Kidney (tissue), 13 donors: ENCODE measurements at regions not wholly inside any gene's neighbourhood (a gene's known extent, or its start where the extent isn't known, plus 50 kb on each side); places are given as distances from the start of the nearest gene placed in this dataset.

Experiments
- DNase-seq, 5 donors: peaks; one replicate each; pipeline ENCODE4 v3.0.0-alpha.2; 2013 to 2020
- FAIRE-seq: peaks from 2 replicates; lab custom pipeline; 2012; peaks lifted over from hg19 to GRCh38; lab: Jason Lieb, UNC
- H3K27ac ChIP-seq, 2 donors: one replicate each; pipeline ENCODE4 v1.7.0; 2013; ENCODE audit warnings: low read depth in 2 of 2, low read length in 2 of 2, inconsistent platforms in 1 of 2
- H3K27me3 ChIP-seq: one replicate; pipeline ENCODE4 v1.7.1; 2013; ENCODE audit warnings: low read length, inconsistent platforms; ENCODE audit not compliant: control insufficient read depth, insufficient read depth
- H3K36me3 ChIP-seq, 3 donors: one replicate each; pipeline versions ENCODE4 v1.7.0 to v1.7.1; 2013; ENCODE audit warnings: low read length in 3 of 3, control low read depth in 1 of 3, inconsistent platforms in 1 of 3; ENCODE audit not compliant: insufficient read depth in 3 of 3, control insufficient read depth in 2 of 3
- H3K4me1 ChIP-seq, 3 donors: one replicate each; pipeline versions ENCODE4 v1.7.0 to v1.7.1; 2013; ENCODE audit warnings: low read length in 3 of 3, inconsistent platforms in 1 of 3, low read depth in 1 of 3; ENCODE audit not compliant: control insufficient read depth in 2 of 3, insufficient read depth in 2 of 3
- H3K4me3 ChIP-seq, 3 donors: one replicate each; pipeline versions ENCODE4 v1.7.0 to v1.8.1; 2013; ENCODE audit warnings: low read length in 3 of 3, control low read depth in 1 of 3, inconsistent platforms in 1 of 3
- H3K9ac ChIP-seq, 3 donors: one replicate each; pipeline versions ENCODE4 v1.7.0 to v1.7.1; 2013; ENCODE audit warnings: low read length in 3 of 3, control low read depth in 1 of 3, inconsistent platforms in 1 of 3
- H3K9me3 ChIP-seq, 3 donors: one replicate each; pipeline versions ENCODE4 v1.7.0 to v1.7.1; 2013; ENCODE audit warnings: low read length in 3 of 3, control low read depth in 1 of 3, inconsistent platforms in 1 of 3; ENCODE audit not compliant: control insufficient read depth in 2 of 3, insufficient read depth in 1 of 3
- intact Hi-C: fragments of 100-400 bp; cut with DNase I; formaldehyde crosslinking; loops from one replicate; pipeline ENCODE4 v1.11.1; 2022
- TF ChIP-seq, protein P1 (sequence below): IDR thresholded peaks from 3 replicates; pipeline ENCODE4 v1.5.1; 2012; ENCODE audit warnings: mild to moderate bottlenecking, moderate library complexity, borderline replicate concordance; ENCODE audit not compliant: insufficient read depth; ENCODE audit errors: extremely low read depth
- donor health status: control.
- donor health status: control.
- donor health status: control.
- donor health status: control.
- donor health status: control.
- donor health status: DM: yes; HTN: yes; CAD: no.
- donor health status: Normal renal cell carcinoma (clear cell type).

GRCh38 chr1:203424861-203425662 lies 50.5 kb upstream of the PRELP start:
- TF ChIP-seq, protein P1, sequence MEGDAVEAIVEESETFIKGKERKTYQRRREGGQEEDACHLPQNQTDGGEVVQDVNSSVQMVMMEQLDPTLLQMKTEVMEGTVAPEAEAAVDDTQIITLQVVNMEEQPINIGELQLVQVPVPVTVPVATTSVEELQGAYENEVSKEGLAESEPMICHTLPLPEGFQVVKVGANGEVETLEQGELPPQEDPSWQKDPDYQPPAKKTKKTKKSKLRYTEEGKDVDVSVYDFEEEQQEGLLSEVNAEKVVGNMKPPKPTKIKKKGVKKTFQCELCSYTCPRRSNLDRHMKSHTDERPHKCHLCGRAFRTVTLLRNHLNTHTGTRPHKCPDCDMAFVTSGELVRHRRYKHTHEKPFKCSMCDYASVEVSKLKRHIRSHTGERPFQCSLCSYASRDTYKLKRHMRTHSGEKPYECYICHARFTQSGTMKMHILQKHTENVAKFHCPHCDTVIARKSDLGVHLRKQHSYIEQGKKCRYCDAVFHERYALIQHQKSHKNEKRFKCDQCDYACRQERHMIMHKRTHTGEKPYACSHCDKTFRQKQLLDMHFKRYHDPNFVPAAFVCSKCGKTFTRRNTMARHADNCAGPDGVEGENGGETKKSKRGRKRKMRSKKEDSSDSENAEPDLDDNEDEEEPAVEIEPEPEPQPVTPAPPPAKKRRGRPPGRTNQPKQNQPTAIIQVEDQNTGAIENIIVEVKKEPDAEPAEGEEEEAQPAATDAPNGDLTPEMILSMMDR, result no peak
- no peak overlapping the region for H3K9ac ChIP-seq
- FAIRE-seq, result no peak
- H3K36me3 ChIP-seq, result no peaks in the 10 kb centered on the region
- no peaks in the 10 kb centered on the region for H3K9me3 ChIP-seq
- no peaks in the 10 kb centered on the region for H3K27me3 ChIP-seq
- H3K4me1 ChIP-seq, result peaks cover 0 to 9% (median 5%) of the 10 kb centered on the region in 3 donors
- no peak overlapping the region for H3K4me3 ChIP-seq
- peak in 3 of 5 donors; percentile 25 to 57 (median 28) for DNase-seq
- no peak overlapping the region for H3K27ac ChIP-seq
- intact Hi-C loops, result no loop called here

DNA sequence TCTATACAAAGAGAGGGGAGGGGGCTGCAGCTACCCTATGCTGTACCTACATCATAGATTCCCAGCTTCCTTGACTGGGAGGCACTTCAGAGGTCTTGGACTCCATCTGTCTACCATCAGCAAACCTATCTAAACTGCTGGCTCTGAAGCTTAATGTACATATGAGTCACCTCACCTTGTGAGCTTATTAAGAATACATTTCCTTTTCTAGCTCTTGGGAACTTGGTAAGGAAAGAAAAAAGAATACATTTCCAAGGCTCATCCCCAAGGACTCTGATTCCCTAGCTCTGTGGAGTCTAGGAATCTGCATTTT lies 50.0 kb upstream of the PRELP start:
- peaks cover 0 to 9% (median 5%) of the 10 kb centered on the region in 3 donors for H3K4me1 ChIP-seq
- no peak overlapping the region for H3K27ac ChIP-seq
- H3K9ac ChIP-seq, result no peak overlapping the region
- DNase-seq (peak in 1 of 5 donors; percentile 33), FAIRE-seq (no peak)
- H3K27me3 ChIP-seq, result no peaks in the 10 kb centered on the region
- no peaks in the 10 kb centered on the region for H3K36me3 ChIP-seq
- no peak overlapping the region for H3K4me3 ChIP-seq
- intact Hi-C loops, result no loop called here
- TF ChIP-seq, protein P1, result no peak
- no peaks in the 10 kb centered on the region for H3K9me3 ChIP-seq
